GM12878 (cell line): ENCODE measurements at regions not wholly inside any gene's neighbourhood (a gene's known extent, or its start where the extent isn't known, plus 50 kb on each side); places are given as distances from the start of the nearest gene placed in this dataset.

Source experiments
- ATAC-seq: fragments of 200-7000 bp; cut with Tn5 transposase; 3 replicates; pipeline ENCODE4 v1.9.1; 2020; ENCODE audit warnings: mild to moderate bottlenecking, moderate library complexity
- BruUV-seq: library from RNA; stranded (reverse); fragments of 400-500 nt; replicated peaks from 2 replicates; lab custom pipeline; 2021; lab: Mats Ljungman, UMichigan
- CTCF ChIA-PET: fragments of 300-600 bp; sonication (Branson Sonifier 250); formaldehyde crosslinking; extraction: SDS; loops from one replicate; lab custom pipeline; 2021; ENCODE audit warnings: inconsistent platforms; lab: Yijun Ruan, JAX
- POLR2A ChIA-PET: fragments of 350-600 bp; formaldehyde crosslinking; extraction: SDS; loops from one replicate; lab custom pipeline; 2021; ENCODE audit warnings: inconsistent platforms; lab: Charles Lee
- RAD21 ChIA-PET: fragments of 300-600 bp; sonication (Branson Sonifier 250); formaldehyde crosslinking; loops from one replicate; lab custom pipeline; 2023; ENCODE audit warnings: antibody characterized with exemption; ENCODE audit not compliant: unreplicated experiment; lab: Charles Lee
- SMC1A ChIA-PET: fragments of 300-600 bp; sonication (Branson Sonifier 250); formaldehyde crosslinking; loops from one replicate; lab custom pipeline; 2023; ENCODE audit not compliant: unreplicated experiment, uncharacterized antibody; lab: Charles Lee
- DNase-seq: peaks from one replicate; pipeline ENCODE4 v3.0.0-alpha.2; 2011; ENCODE audit warnings: low read depth, low spot score
- FAIRE-seq: peaks from 3 replicates; lab custom pipeline; 2011; peaks lifted over from hg19 to GRCh38; lab: Jason Lieb, UNC
- H2AFZ ChIP-seq: 2 replicates; pipeline ENCODE4 v1.6.0; 2011; ENCODE audit warnings: low read depth, low read length, control low read depth; ENCODE audit not compliant: control insufficient read depth
- H3K27ac ChIP-seq: 2 replicates; pipeline ENCODE4 v1.5.1; 2011; ENCODE audit warnings: control low read depth; ENCODE audit not compliant: control insufficient read depth, insufficient read depth
- H3K27me3 ChIP-seq, 2 experiments: replicated peaks in 1 of 2; 2 replicates each; pipeline versions ENCODE4 v1.6.0 to v1.6.1; 2011; ENCODE audit warnings: low read length in 1 of 2; ENCODE audit not compliant: control insufficient read depth in 2 of 2, insufficient read depth in 2 of 2
- H3K36me3 ChIP-seq, 2 experiments: 2 replicates each; pipeline ENCODE4 v1.5.1; 2011; ENCODE audit warnings: low read length in 1 of 2; ENCODE audit not compliant: control insufficient read depth in 2 of 2, insufficient read depth in 2 of 2
- H3K4me1 ChIP-seq: 2 replicates; pipeline ENCODE4 v1.6.1; 2011; ENCODE audit warnings: mild to moderate bottlenecking, low read length, moderate library complexity, mixed read lengths; ENCODE audit not compliant: control insufficient read depth, insufficient read depth
- H3K4me2 ChIP-seq: 2 replicates; pipeline ENCODE4 v1.6.0; 2011; ENCODE audit warnings: control low read depth; ENCODE audit not compliant: control insufficient read depth, insufficient read depth
- H3K4me3 ChIP-seq: fragments of 200-600 bp; sonication (generic); 2 replicates; pipeline ENCODE4 v1.5.1; 2016
- H3K79me2 ChIP-seq: 2 replicates; pipeline ENCODE4 v1.6.0; 2011; ENCODE audit warnings: low read length; ENCODE audit not compliant: control insufficient read depth, insufficient read depth
- H3K9ac ChIP-seq: 2 replicates; pipeline ENCODE4 v1.8.0; 2011; ENCODE audit warnings: low read length, control low read depth, mixed read lengths; ENCODE audit not compliant: control insufficient read depth, insufficient read depth
- H3K9me3 ChIP-seq: replicated peaks from 3 replicates; pipeline ENCODE4 v1.5.1; 2011; ENCODE audit warnings: mild to moderate bottlenecking, low read length; ENCODE audit not compliant: control insufficient read depth, insufficient read depth
- H4K20me1 ChIP-seq: 2 replicates; pipeline ENCODE4 v1.6.0; 2011; ENCODE audit not compliant: control insufficient read depth, insufficient read depth
- BCLAF1 ChIP-seq: fragments of 450-650 bp; IDR thresholded peaks from 2 replicates; pipeline ENCODE4 v1.6.1; 2017; ENCODE audit warnings: antibody characterized with exemption, mild to moderate bottlenecking, moderate library complexity
- CEBPZ ChIP-seq: fragments of 150-350 bp; IDR thresholded peaks from 2 replicates; pipeline ENCODE4 v1.6.1; 2016; ENCODE audit warnings: low read depth, low read length
- CREB1 ChIP-seq: IDR thresholded peaks from 2 replicates; pipeline ENCODE4 v1.6.1; 2012; ENCODE audit warnings: low read depth, mild to moderate bottlenecking, inconsistent platforms
- HCFC1 ChIP-seq: fragments of 150-350 bp; IDR thresholded peaks from 2 replicates; pipeline ENCODE4 v1.6.1; 2014; ENCODE audit warnings: low read length
- HDGF ChIP-seq: fragments of 450-650 bp; IDR thresholded peaks from 2 replicates; pipeline ENCODE4 v1.6.1; 2016; ENCODE audit warnings: antibody characterized with exemption
- IRF5 ChIP-seq: fragments of 450-650 bp; IDR thresholded peaks from 2 replicates; pipeline ENCODE4 v1.6.1; 2017; ENCODE audit warnings: borderline replicate concordance
- POLR2AphosphoS5 ChIP-seq: IDR thresholded peaks from 2 replicates; pipeline ENCODE4 v1.6.1; 2011; ENCODE audit warnings: mild to moderate bottlenecking, low read length, inconsistent platforms
- SP1 ChIP-seq: IDR thresholded peaks from one replicate; pipeline ENCODE4 v1.6.1; 2011; ENCODE audit warnings: low read depth, low read length
- TCF12 ChIP-seq: IDR thresholded peaks from 2 replicates; pipeline ENCODE4 v1.6.1; 2011; ENCODE audit warnings: low read depth, mild to moderate bottlenecking, low read length
- ZNF217 ChIP-seq: fragments of 450-650 bp; IDR thresholded peaks from 2 replicates; pipeline ENCODE4 v1.6.1; 2017; ENCODE audit warnings: antibody characterized with exemption, mild to moderate bottlenecking
- WGBS: methylation state at CpG from one replicate; pipeline ENCODE4 v1.1.6; 2016; ENCODE audit warnings: low lambda C conversion rate; ENCODE audit not compliant: insufficient replicate concordance, insufficient coverage; ENCODE audit errors: missing lambda C conversion rate; 5-methylcytosine and 5-hydroxymethylcytosine counted together
- in situ Hi-C: fragments of 300-500 bp; cut with MboI; formaldehyde crosslinking; loops from 9 replicates; pipeline ENCODE4 v1.14.3; 2018; ENCODE audit warnings: mixed read lengths
- intact Hi-C: fragments of 100-400 bp; cut with micrococcal nuclease; formaldehyde crosslinking; loops from one replicate; pipeline ENCODE4 v1.14.2; 2022; ENCODE audit not compliant: unreplicated experiment
- TF ChIP-seq, protein P1 (sequence below): fragments of 450-650 bp; conservative IDR thresholded peaks from 2 replicates; pipeline ENCODE4 v1.6.1; 2017; ENCODE audit warnings: mild to moderate bottlenecking, moderate library complexity

- no peaks in the 10 kb centered on the region for H4K20me1 ChIP-seq
- 0% methylated on average over 2 of the region's 2 CpGs for WGBS
- H3K27ac ChIP-seq, result no peak overlapping the region
- no peaks in the 10 kb centered on the region for H3K4me1 ChIP-seq
- H3K9ac ChIP-seq, result no peak overlapping the region
- ChIA-PET RAD21 (no interaction called here), SMC1A (no interaction called here), POLR2A (no interaction called here)
- no peak overlapping the region for H3K4me3 ChIP-seq
- no peaks in the 10 kb centered on the region for H3K36me3 ChIP-seq
- H3K27me3 ChIP-seq, result no peaks in the 10 kb centered on the region
- intact Hi-C loops, result no loop called here
- in situ Hi-C loops, result no loop called here
- TF ChIP-seq CEBPZ (no peak), ZNF217 (no peak), BCLAF1 (no peak), HCFC1 (no peak), TCF12 (no peak), SP1 (no peak), HDGF (no peak), IRF5 (no peak), CREB1 (no peak), POLR2AphosphoS5 (no peak)
- TF ChIP-seq, protein P1, sequence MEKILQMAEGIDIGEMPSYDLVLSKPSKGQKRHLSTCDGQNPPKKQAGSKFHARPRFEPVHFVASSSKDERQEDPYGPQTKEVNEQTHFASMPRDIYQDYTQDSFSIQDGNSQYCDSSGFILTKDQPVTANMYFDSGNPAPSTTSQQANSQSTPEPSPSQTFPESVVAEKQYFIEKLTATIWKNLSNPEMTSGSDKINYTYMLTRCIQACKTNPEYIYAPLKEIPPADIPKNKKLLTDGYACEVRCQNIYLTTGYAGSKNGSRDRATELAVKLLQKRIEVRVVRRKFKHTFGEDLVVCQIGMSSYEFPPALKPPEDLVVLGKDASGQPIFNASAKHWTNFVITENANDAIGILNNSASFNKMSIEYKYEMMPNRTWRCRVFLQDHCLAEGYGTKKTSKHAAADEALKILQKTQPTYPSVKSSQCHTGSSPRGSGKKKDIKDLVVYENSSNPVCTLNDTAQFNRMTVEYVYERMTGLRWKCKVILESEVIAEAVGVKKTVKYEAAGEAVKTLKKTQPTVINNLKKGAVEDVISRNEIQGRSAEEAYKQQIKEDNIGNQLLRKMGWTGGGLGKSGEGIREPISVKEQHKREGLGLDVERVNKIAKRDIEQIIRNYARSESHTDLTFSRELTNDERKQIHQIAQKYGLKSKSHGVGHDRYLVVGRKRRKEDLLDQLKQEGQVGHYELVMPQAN, result no peak
- TF ChIP-seq, all 136 proteins: peak for 0
- no peak overlapping the region for H2AFZ ChIP-seq
- FAIRE-seq (no peak), DNase-seq (no peak), ATAC-seq (no peak)
- no peaks in the 10 kb centered on the region for H3K9me3 ChIP-seq
- CTCF ChIA-PET, result no interaction called here
- H3K79me2 ChIP-seq, result no peaks in the 10 kb centered on the region
- H3K4me2 ChIP-seq, result no peak overlapping the region
- BruUV-seq, result no TSS peak
Observed at GRCh38 chr4:33085709-33086108, 2365.5 kb downstream of the PCDH7 start.
